PFSK-1 (cell line): ENCODE measurements at regions not wholly inside any gene's neighbourhood (a gene's known extent, or its start where the extent isn't known, plus 50 kb on each side); places are given as distances from the start of the nearest gene placed in this dataset.

Experiments
- FOXP2 ChIP-seq: optimal IDR thresholded peaks from 2 replicates; pipeline ENCODE3; 2011; ENCODE audit warnings: borderline replicate concordance, control low read depth, inconsistent platforms; ENCODE audit not compliant: insufficient read depth; ENCODE audit errors: extremely low read length, extremely low read depth
- POLR2AphosphoS5 ChIP-seq: IDR thresholded peaks from 2 replicates; pipeline ENCODE4 v1.6.1; 2012; ENCODE audit warnings: low read depth, mild to moderate bottlenecking, control low read depth, low read length, moderate library complexity
- SIN3A ChIP-seq: IDR thresholded peaks from 2 replicates; pipeline ENCODE4 v1.6.1; 2012; ENCODE audit warnings: mild to moderate bottlenecking, low read length, moderate library complexity, borderline replicate concordance; ENCODE audit not compliant: insufficient read depth

- no peak for TF ChIP-seq POLR2AphosphoS5
- no peak for TF ChIP-seq FOXP2
- no peak for TF ChIP-seq SIN3A
Measured at GRCh38 chr3:33936171-33936920, 137.9 kb downstream of the PDCD6IP start.
